H9 (cell line): ENCODE measurements at regions not wholly inside any gene's neighbourhood (a gene's known extent, or its start where the extent isn't known, plus 50 kb on each side); places are given as distances from the start of the nearest gene placed in this dataset.

ENCODE experiments used
- DNase-seq: peaks from one replicate; pipeline ENCODE4 v3.0.0-alpha.2; 2017
- H2AFZ ChIP-seq: one replicate; pipeline ENCODE4 v1.6.1; 2013; ENCODE audit warnings: mild to moderate bottlenecking, low read length, control low read depth, moderate library complexity
- H2AK5ac ChIP-seq: 2 replicates; pipeline ENCODE4 v1.6.1; 2013; ENCODE audit warnings: low read length, control low read depth, mixed read lengths; ENCODE audit not compliant: insufficient read length
- H2BK120ac ChIP-seq: one replicate; pipeline ENCODE4 v1.6.1; 2013; ENCODE audit warnings: low read depth, mild to moderate bottlenecking, low read length, control low read depth, inconsistent platforms; ENCODE audit not compliant: poor library complexity, severe bottlenecking
- H2BK12ac ChIP-seq: 2 replicates; pipeline ENCODE4 v1.6.1; 2013; ENCODE audit warnings: low read length, control low read depth, mixed read lengths, low read depth; ENCODE audit not compliant: insufficient read length
- H2BK15ac ChIP-seq: 2 replicates; pipeline ENCODE4 v1.6.1; 2013; ENCODE audit warnings: low read depth, low read length, control low read depth
- H2BK20ac ChIP-seq: one replicate; pipeline ENCODE4 v1.6.1; 2013; ENCODE audit warnings: low read depth, mild to moderate bottlenecking, low read length, control low read depth, inconsistent platforms; ENCODE audit not compliant: poor library complexity, severe bottlenecking
- H2BK5ac ChIP-seq: 2 replicates; pipeline ENCODE4 v1.6.1; 2013; ENCODE audit warnings: low read length, control low read depth, mixed read lengths; ENCODE audit not compliant: insufficient read length
- H3K14ac ChIP-seq: 2 replicates; pipeline ENCODE4 v1.6.1; 2013; ENCODE audit warnings: low read length, control low read depth; ENCODE audit not compliant: insufficient read depth
- H3K18ac ChIP-seq: 2 replicates; pipeline ENCODE4 v1.6.1; 2013; ENCODE audit warnings: low read depth, mild to moderate bottlenecking, mixed read lengths, low read length, control low read depth; ENCODE audit not compliant: insufficient read length
- H3K23ac ChIP-seq: 2 replicates; pipeline ENCODE4 v1.6.1; 2013; ENCODE audit warnings: low read length, control low read depth, mixed read lengths, low read depth; ENCODE audit not compliant: insufficient read length
- H3K23me2 ChIP-seq: 2 replicates; pipeline ENCODE4 v1.6.1; 2013; ENCODE audit warnings: low read depth, mild to moderate bottlenecking, mixed read lengths, low read length, control low read depth; ENCODE audit not compliant: insufficient read length, poor library complexity, severe bottlenecking
- H3K27ac ChIP-seq: 2 replicates; pipeline ENCODE4 v1.5.1; 2013; ENCODE audit warnings: low read length, control low read depth, mixed read lengths, low read depth; ENCODE audit not compliant: insufficient read length
- H3K27me3 ChIP-seq: 2 replicates; pipeline ENCODE4 v1.6.1; 2013; ENCODE audit warnings: low read length, control low read depth, inconsistent platforms; ENCODE audit not compliant: insufficient read depth
- H3K4ac ChIP-seq: 2 replicates; pipeline ENCODE4 v1.6.1; 2013; ENCODE audit warnings: low read depth, mild to moderate bottlenecking, control low read depth, inconsistent platforms, low read length, moderate library complexity
- H3K4me1 ChIP-seq: 2 replicates; pipeline ENCODE4 v1.6.1; 2013; ENCODE audit warnings: low read length, control low read depth, inconsistent platforms; ENCODE audit not compliant: insufficient read depth
- H3K4me2 ChIP-seq: 2 replicates; pipeline ENCODE4 v1.6.1; 2013; ENCODE audit warnings: low read length, control low read depth, mixed read lengths; ENCODE audit not compliant: insufficient read length, insufficient read depth
- H3K56ac ChIP-seq: 2 replicates; pipeline ENCODE4 v1.6.1; 2013; ENCODE audit warnings: low read depth, mild to moderate bottlenecking, mixed read lengths, low read length, control low read depth; ENCODE audit not compliant: insufficient read length
- H3K79me1 ChIP-seq: 2 replicates; pipeline ENCODE4 v1.6.1; 2013; ENCODE audit warnings: low read depth, mild to moderate bottlenecking, moderate library complexity, low read length, control low read depth, inconsistent platforms; ENCODE audit not compliant: insufficient read depth, poor library complexity, severe bottlenecking
- H3K79me2 ChIP-seq: 2 replicates; pipeline ENCODE4 v1.6.1; 2013; ENCODE audit warnings: low read length, control low read depth, inconsistent platforms; ENCODE audit not compliant: insufficient read depth
- H3K9ac ChIP-seq: 2 replicates; pipeline ENCODE4 v1.6.1; 2013; ENCODE audit warnings: low read length, control low read depth, mixed read lengths; ENCODE audit not compliant: insufficient read length; ENCODE audit errors: extremely low read depth
- H3K9me3 ChIP-seq: one replicate; pipeline ENCODE4 v1.6.1; 2013; ENCODE audit warnings: low read depth, low read length, inconsistent platforms; ENCODE audit not compliant: control insufficient read depth
- H3T11ph ChIP-seq: one replicate; pipeline ENCODE4 v1.6.1; 2013; ENCODE audit warnings: mild to moderate bottlenecking, low read length, control low read depth, inconsistent platforms
- H4K20me1 ChIP-seq: one replicate; pipeline ENCODE4 v1.6.1; 2013; ENCODE audit not compliant: control insufficient read depth, insufficient read length, insufficient read depth
- H4K5ac ChIP-seq: 2 replicates; pipeline ENCODE4 v1.6.1; 2013; ENCODE audit warnings: low read depth, mild to moderate bottlenecking, mixed read lengths, low read length, control low read depth; ENCODE audit not compliant: insufficient read length
- H4K8ac ChIP-seq: replicated peaks from 2 replicates; pipeline ENCODE4 v1.6.1; 2013; ENCODE audit warnings: low read length, control low read depth, mixed read lengths, low read depth; ENCODE audit not compliant: insufficient read length
- H4K91ac ChIP-seq: 2 replicates; pipeline ENCODE4 v1.6.1; 2013; ENCODE audit warnings: low read depth, mild to moderate bottlenecking, moderate library complexity, mixed read lengths, low read length, control low read depth; ENCODE audit not compliant: insufficient read length
- H3K27ac Mint-ChIP-seq, 3 experiments: 2 replicates in 2 of 3; 3 replicates in 1 of 3; pipeline ENCODE4 v1.8.0; 2020 to 2021; ENCODE audit warnings: mixed read lengths in 3 of 3, mild to moderate bottlenecking in 1 of 3, moderate library complexity in 1 of 3
- H3K27me3 Mint-ChIP-seq: 2 replicates; pipeline ENCODE4 v1.8.0; 2021; ENCODE audit warnings: low read depth, mild to moderate bottlenecking, moderate library complexity, mixed read lengths
- H3K36me3 Mint-ChIP-seq, 3 experiments: 2 replicates in 2 of 3; 3 replicates in 1 of 3; pipeline ENCODE4 v1.8.0; 2020 to 2021; ENCODE audit warnings: low read depth in 3 of 3, mixed read lengths in 3 of 3; ENCODE audit not compliant: insufficient read depth in 1 of 3
- H3K4me1 Mint-ChIP-seq, 2 experiments: 2 replicates each; pipeline ENCODE4 v1.8.0; 2020; ENCODE audit warnings: mixed read lengths in 2 of 2
- H3K4me3 Mint-ChIP-seq, 2 experiments: 2 replicates in 1 of 2; 3 replicates in 1 of 2; pipeline ENCODE4 v1.8.0; 2020 to 2021; ENCODE audit warnings: mild to moderate bottlenecking in 2 of 2, mixed read lengths in 2 of 2, moderate library complexity in 1 of 2
- H3K9me3 Mint-ChIP-seq, 2 experiments: 2 replicates in 1 of 2; 3 replicates in 1 of 2; pipeline ENCODE4 v1.8.0; 2020; ENCODE audit warnings: mild to moderate bottlenecking in 2 of 2, mixed read lengths in 2 of 2, moderate library complexity in 1 of 2
- CTCF ChIP-seq: fragments of 200-600 bp; sonication (generic); conservative IDR thresholded peaks from 3 replicates; pipeline ENCODE4 v1.8.0; 2021; ENCODE audit warnings: antibody characterized with exemption, mild to moderate bottlenecking
- WGBS: extraction: QIAGEN DNeasy Blood & Tissue Kit; methylation state at CpG from one replicate; pipeline ENCODE4 v1.1.7; 2013; ENCODE audit warnings: missing lambda C conversion rate, low lambda C conversion rate, mixed read lengths; ENCODE audit not compliant: insufficient read length; ENCODE audit errors: extremely low coverage; 5-methylcytosine and 5-hydroxymethylcytosine counted together

GRCh38 chr1:23627069-23627735 lies 64.4 kb upstream of the RPL11 start:
- H3T11ph ChIP-seq: no peak overlapping the region
- no peak overlapping the region for H2AFZ ChIP-seq
- no peak overlapping the region for H4K91ac ChIP-seq
- H3K4me3 Mint-ChIP-seq: no peak overlapping the region
- no peaks in the 10 kb centered on the region for H3K23me2 ChIP-seq
- H2BK15ac ChIP-seq: no peak overlapping the region
- H3K4me1 ChIP-seq: peaks cover 2% of the 10 kb centered on the region; the same call in 1 of the 2 replicates
- peaks cover 15% of the 10 kb centered on the region for H3K27me3 Mint-ChIP-seq
- no peak overlapping the region for H3K4ac ChIP-seq
- no peak overlapping the region for H3K9ac ChIP-seq
- no peak for TF ChIP-seq CTCF
- H2AK5ac ChIP-seq: no peak overlapping the region
- H3K4me2 ChIP-seq: no peak overlapping the region
- no peak overlapping the region for H3K27ac ChIP-seq
- no peak overlapping the region for H3K23ac ChIP-seq
- H3K4me1 Mint-ChIP-seq: peaks cover 15 to 18% of the 10 kb centered on the region in 2 experiments
- no peak overlapping the region for H3K27ac Mint-ChIP-seq
- no peaks in the 10 kb centered on the region for H4K20me1 ChIP-seq
- H3K79me2 ChIP-seq: 0 out of 2 replicates have a peak, but pooled peaks cover 2% of the 10 kb centered on the region
- DNase-seq: no peak
- no peaks in the 10 kb centered on the region for H3K9me3 ChIP-seq
- H2BK120ac ChIP-seq: no peak overlapping the region
- H3K79me1 ChIP-seq: no peaks in the 10 kb centered on the region
- H4K8ac ChIP-seq: no peak overlapping the region
- H3K27me3 ChIP-seq: no peaks in the 10 kb centered on the region
- no peak overlapping the region for H4K5ac ChIP-seq
- H3K18ac ChIP-seq: no peak overlapping the region
- no peak overlapping the region for H3K56ac ChIP-seq
- no peaks in the 10 kb centered on the region for H3K36me3 Mint-ChIP-seq
- peaks cover 3 to 4% of the 10 kb centered on the region in 2 experiments; a peak in 4 of 5 replicates for H3K9me3 Mint-ChIP-seq
- no peak overlapping the region for H2BK20ac ChIP-seq
- no peak overlapping the region for H2BK5ac ChIP-seq
- no CpG with 5 or more reads among the region's 11 CpGs for WGBS
- H2BK12ac ChIP-seq: no peak overlapping the region
- no peak overlapping the region for H3K14ac ChIP-seq
